Common myeloid progenitor, CD34-positive (primary cell): ENCODE measurements at regions not wholly inside any gene's neighbourhood (a gene's known extent, or its start where the extent isn't known, plus 50 kb on each side); places are given as distances from the start of the nearest gene placed in this dataset.

Source experiments
- CTCF ChIA-PET: fragments of 350-600 bp; sonication (Branson Sonifier 250); formaldehyde crosslinking; loops from one replicate; lab custom pipeline; 2021; ENCODE audit warnings: antibody characterized with exemption; lab: Charles Lee
- POLR2A ChIA-PET: fragments of 350-600 bp; sonication (Branson Sonifier 250); formaldehyde crosslinking; loops from one replicate; lab custom pipeline; 2021; ENCODE audit warnings: antibody characterized with exemption; lab: Charles Lee
- DNase-seq, 3 donors: peaks; one replicate each; pipeline versions ENCODE4 v3.0.0 to v3.0.0-alpha.2; 2013
- H3K27ac ChIP-seq, 2 experiments: 1 replicate in 1 of 2; 2 replicates in 1 of 2; pipeline ENCODE4 v1.7.0; 2013; ENCODE audit warnings: inconsistent platforms in 2 of 2, low read length in 2 of 2, mild to moderate bottlenecking in 2 of 2, low read depth in 1 of 2, moderate library complexity in 1 of 2; ENCODE audit not compliant: severe bottlenecking in 2 of 2, insufficient read depth in 1 of 2, poor library complexity in 1 of 2
- H3K27me3 ChIP-seq, 5 experiments: replicated peaks in 2 of 5; 1 replicate in 3 of 5; 2 replicates in 2 of 5; pipeline versions ENCODE4 v1.6.1 to v1.7.0; 2013; ENCODE audit warnings: low read length in 4 of 5, mild to moderate bottlenecking in 2 of 5, moderate library complexity in 2 of 5, inconsistent platforms in 1 of 5; ENCODE audit not compliant: insufficient read depth in 5 of 5, control insufficient read depth in 4 of 5
- H3K36me3 ChIP-seq, 4 experiments: 1 replicate in 2 of 4; 2 replicates in 2 of 4; pipeline versions ENCODE4 v1.6.1 to v1.7.0; 2013; ENCODE audit warnings: low read length in 3 of 4, control low read depth in 1 of 4, mild to moderate bottlenecking in 1 of 4; ENCODE audit not compliant: control insufficient read depth in 4 of 4, insufficient read depth in 4 of 4
- H3K4me1 ChIP-seq, 4 experiments: 1 replicate in 3 of 4; 2 replicates in 1 of 4; pipeline versions ENCODE4 v1.6.1 to v1.7.1; 2013; ENCODE audit warnings: low read length in 3 of 4, mild to moderate bottlenecking in 3 of 4, control low read depth in 1 of 4, inconsistent platforms in 1 of 4, moderate library complexity in 1 of 4; ENCODE audit not compliant: control insufficient read depth in 4 of 4, insufficient read depth in 4 of 4; ENCODE audit errors: control extremely low read depth in 1 of 4
- H3K4me3 ChIP-seq, 7 experiments: 1 replicate in 4 of 7; 2 replicates in 3 of 7; pipeline versions ENCODE4 v1.5.1 to v1.7.0; 2013; ENCODE audit warnings: mild to moderate bottlenecking in 7 of 7, low read length in 6 of 7, moderate library complexity in 6 of 7, inconsistent platforms in 2 of 7, low read depth in 2 of 7, control low read depth in 1 of 7; ENCODE audit not compliant: insufficient read depth in 4 of 7, control insufficient read depth in 1 of 7; ENCODE audit errors: extremely low read depth in 1 of 7
- H3K9me3 ChIP-seq, 5 experiments: 1 replicate in 4 of 5; 2 replicates in 1 of 5; pipeline versions ENCODE4 v1.6.1 to v1.7.1; 2013; ENCODE audit warnings: low read length in 4 of 5, mild to moderate bottlenecking in 2 of 5, inconsistent platforms in 1 of 5, low read depth in 1 of 5, moderate library complexity in 1 of 5; ENCODE audit not compliant: control insufficient read depth in 4 of 5, insufficient read depth in 2 of 5; ENCODE audit errors: control extremely low read depth in 1 of 5
- WGBS: methylation state at CpG from one replicate; pipeline ENCODE4 v1.1.5; 2013; ENCODE audit not compliant: insufficient coverage; 5-methylcytosine and 5-hydroxymethylcytosine counted together

DNA sequence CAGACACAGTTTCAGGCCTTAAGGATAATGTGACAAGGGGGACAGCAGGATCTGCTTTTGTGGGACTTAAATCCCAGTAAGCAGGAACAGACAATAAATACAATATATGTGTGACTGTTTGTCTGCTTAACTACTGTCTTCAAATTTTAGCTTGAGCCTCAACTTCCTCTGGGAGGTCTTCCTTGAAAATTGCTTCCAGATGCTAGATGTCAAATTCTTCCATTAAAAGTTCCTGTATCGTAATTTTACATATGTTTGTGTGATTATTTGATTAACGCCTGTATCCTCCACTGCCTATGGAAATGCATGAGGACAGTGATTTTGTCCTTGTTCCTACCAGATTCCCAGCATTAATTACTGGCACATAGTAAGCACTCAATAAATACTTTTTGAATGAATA lies 385.5 kb downstream of the NDFIP2 start:
- CTCF ChIA-PET, result no interaction called here
- Histone ChIP-seq H3K9me3 (no peaks in the 10 kb centered on the region), H3K4me1 (peaks cover 23 to 43% (median 26%) of the 10 kb centered on the region in 4 experiments), H3K27me3 (no peaks in the 10 kb centered on the region), H3K27ac (peak overlapping the region; percentile 89 to 92), H3K4me3 (peak overlapping the region in 1 of 7 experiments; percentile 11), H3K36me3 (no peaks in the 10 kb centered on the region)
- WGBS, result no CpG with 5 or more reads among the region's 2 CpGs
- POLR2A ChIA-PET, result no interaction called here
- DNase-seq, result no peak

- H3K4me1 ChIP-seq, result peaks cover 11 to 17% (median 14%) of the 10 kb centered on the region in 4 experiments
- DNase-seq, result no peak
- no CpG with 5 or more reads among the region's 2 CpGs for WGBS
- CTCF ChIA-PET, result interaction anchor here (0.5 to 1.0 kb wide), 2 partner anchors 10 to 886 kb away, joined by 3 read pairs; no protein-coding TSS in a partner anchor
- no peak overlapping the region for H3K4me3 ChIP-seq
- POLR2A ChIA-PET, result no interaction called here
- H3K9me3 ChIP-seq, result no peaks in the 10 kb centered on the region
- no peaks in the 10 kb centered on the region for H3K27me3 ChIP-seq
- no peaks in the 10 kb centered on the region for H3K36me3 ChIP-seq
- H3K27ac ChIP-seq, result no peak overlapping the region
These were observed 381.6 kb downstream of the NDFIP2 start for GRCh38 chr13:79862515-79862914.

DNA sequence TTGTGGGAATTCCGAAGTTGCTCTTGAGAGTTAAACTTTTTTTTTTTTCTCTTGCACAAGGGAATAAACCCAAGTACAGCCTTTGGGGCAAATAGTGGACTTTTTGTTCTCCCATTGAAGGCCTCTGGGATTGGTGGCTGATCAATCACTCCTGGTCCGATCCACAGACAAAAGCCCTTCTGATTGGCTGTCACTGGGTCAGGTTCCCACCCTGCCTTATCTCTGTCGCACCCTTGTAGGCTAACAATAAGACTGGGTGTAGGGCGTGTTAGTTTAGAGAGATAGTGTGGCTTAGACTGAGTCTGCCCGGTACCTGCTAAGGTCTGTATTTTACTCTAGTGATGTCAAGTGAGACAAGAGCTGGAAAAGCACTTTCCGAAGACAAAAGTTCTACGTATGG lies 380.8 kb downstream of the NDFIP2 start:
- no peak overlapping the region for H3K27ac ChIP-seq
- WGBS, result 97% methylated on average over 5 of the region's 7 CpGs
- POLR2A ChIA-PET, result no interaction called here
- DNase-seq, result no peak
- H3K4me3 ChIP-seq, result no peak overlapping the region
- H3K27me3 ChIP-seq, result no peaks in the 10 kb centered on the region
- no peaks in the 10 kb centered on the region for H3K36me3 ChIP-seq
- H3K9me3 ChIP-seq, result no peaks in the 10 kb centered on the region
- CTCF ChIA-PET, result interaction anchor here (0.5 to 1.0 kb wide), 3 partner anchors 9 to 887 kb away, joined by 3 to 5 read pairs (median 3); no protein-coding TSS in a partner anchor
- peaks cover 4 to 12% (median 7%) of the 10 kb centered on the region in 4 experiments for H3K4me1 ChIP-seq

DNA sequence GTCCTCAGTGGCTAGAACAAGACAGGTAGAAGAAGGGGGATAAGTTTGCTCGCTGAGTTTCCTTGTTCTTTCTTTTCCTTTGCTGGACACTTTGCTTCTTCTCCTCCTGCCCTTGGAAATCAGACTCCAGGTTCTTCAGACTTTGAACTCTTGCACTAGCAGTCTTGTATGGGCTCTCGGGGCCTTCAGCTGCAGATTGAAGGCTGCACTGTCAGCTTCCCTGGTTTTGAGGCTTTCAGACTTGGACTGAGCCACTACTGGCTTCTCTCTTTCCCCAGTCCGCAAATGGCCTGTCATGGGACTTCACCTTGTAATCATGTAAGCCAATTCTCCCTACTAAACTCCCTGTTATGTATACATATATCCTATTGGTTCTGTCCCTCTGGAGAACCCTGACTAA lies 379.8 kb downstream of the NDFIP2 start:
- peaks cover 0 to 3% (median 0%) of the 10 kb centered on the region in 4 experiments for H3K4me1 ChIP-seq
- H3K9me3 ChIP-seq, result no peaks in the 10 kb centered on the region
- H3K27ac ChIP-seq, result no peak overlapping the region
- no peak overlapping the region for H3K4me3 ChIP-seq
- no peak for DNase-seq
- H3K27me3 ChIP-seq, result no peaks in the 10 kb centered on the region
- ChIA-PET POLR2A (no interaction called here), CTCF (no interaction called here)
- 100% methylated on average over 3 of the region's 3 CpGs for WGBS
- no peaks in the 10 kb centered on the region for H3K36me3 ChIP-seq

- H3K27me3 ChIP-seq, result no peaks in the 10 kb centered on the region
- no peaks in the 10 kb centered on the region for H3K9me3 ChIP-seq
- no peaks in the 10 kb centered on the region for H3K4me1 ChIP-seq
- DNase-seq, result no peak
- no peak overlapping the region for H3K27ac ChIP-seq
- H3K4me3 ChIP-seq, result no peak overlapping the region
- no peaks in the 10 kb centered on the region for H3K36me3 ChIP-seq
- CTCF ChIA-PET, result no interaction called here
- POLR2A ChIA-PET, result no interaction called here
- WGBS, result 100% methylated on average over 1 of the region's 3 CpGs
These were observed 378.8 kb downstream of the NDFIP2 start for GRCh38 chr13:79859756-79860155.

DNA sequence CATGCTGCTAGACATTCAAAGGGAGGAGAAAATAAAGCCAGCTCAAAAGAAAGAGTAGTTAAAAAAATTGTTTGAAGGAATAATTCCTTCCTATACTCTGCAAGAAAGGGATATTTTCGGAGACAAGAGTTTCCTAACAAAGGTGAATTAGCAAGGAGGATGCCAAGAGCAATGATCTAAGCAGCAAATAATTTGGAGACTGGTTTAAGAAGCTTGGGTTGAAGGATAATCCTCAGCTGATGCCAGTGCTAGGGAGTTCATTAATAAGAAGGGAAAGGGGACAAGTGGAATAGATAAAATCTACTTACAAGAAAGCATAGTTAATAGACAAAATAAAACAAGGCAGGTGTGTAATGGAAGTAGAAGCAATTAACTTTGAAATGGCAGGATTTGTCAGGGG lies 372.3 kb downstream of the NDFIP2 start:
- 75% methylated on average over 1 of the region's 1 CpG for WGBS
- no peaks in the 10 kb centered on the region for H3K27me3 ChIP-seq
- no peaks in the 10 kb centered on the region for H3K4me1 ChIP-seq
- no peak overlapping the region for H3K4me3 ChIP-seq
- H3K27ac ChIP-seq, result no peak overlapping the region
- ChIA-PET POLR2A (no interaction called here), CTCF (interaction anchor here (1.0 kb wide), 1 partner anchor 9 kb away, joined by 3 read pairs; no protein-coding TSS in a partner anchor)
- no peaks in the 10 kb centered on the region for H3K36me3 ChIP-seq
- no peaks in the 10 kb centered on the region for H3K9me3 ChIP-seq
- DNase-seq, result no peak

GRCh38 chr13:79851318-79851717 lies 370.4 kb downstream of the NDFIP2 start:
- no peak for DNase-seq
- H3K4me3 ChIP-seq, result no peak overlapping the region
- no peaks in the 10 kb centered on the region for H3K36me3 ChIP-seq
- no peak overlapping the region for H3K27ac ChIP-seq
- no peaks in the 10 kb centered on the region for H3K4me1 ChIP-seq
- ChIA-PET POLR2A (no interaction called here), CTCF (no interaction called here)
- H3K27me3 ChIP-seq, result no peaks in the 10 kb centered on the region
- no peaks in the 10 kb centered on the region for H3K9me3 ChIP-seq
